HUES48 (cell line): ENCODE measurements at regions not wholly inside any gene's neighbourhood (a gene's known extent, or its start where the extent isn't known, plus 50 kb on each side); places are given as distances from the start of the nearest gene placed in this dataset.

Experiments used
- H3K27ac ChIP-seq: one replicate; pipeline ENCODE4 v1.7.0; 2013; ENCODE audit warnings: low read depth, low read length, inconsistent platforms
- H3K27me3 ChIP-seq: 2 replicates; pipeline ENCODE4 v1.6.1; 2013; ENCODE audit warnings: mild to moderate bottlenecking, low read length; ENCODE audit not compliant: control insufficient read depth, insufficient read depth
- H3K36me3 ChIP-seq: 2 replicates; pipeline ENCODE4 v1.6.1; 2013; ENCODE audit warnings: low read length; ENCODE audit not compliant: control insufficient read depth, insufficient read depth
- H3K4me1 ChIP-seq: 2 replicates; pipeline ENCODE4 v1.6.1; 2013; ENCODE audit warnings: mild to moderate bottlenecking, low read length; ENCODE audit not compliant: control insufficient read depth, insufficient read depth
- H3K4me3 ChIP-seq: 2 replicates; pipeline ENCODE4 v1.5.1; 2013; ENCODE audit warnings: mild to moderate bottlenecking, low read depth, low read length
- H3K9ac ChIP-seq: 2 replicates; pipeline ENCODE4 v1.6.1; 2013; ENCODE audit warnings: mild to moderate bottlenecking, low read depth, low read length, moderate library complexity
- H3K9me3 ChIP-seq: 2 replicates; pipeline ENCODE4 v1.6.1; 2013; ENCODE audit warnings: low read length; ENCODE audit not compliant: control insufficient read depth, insufficient read depth

- H3K36me3 ChIP-seq, result no peaks in the 10 kb centered on the region
- no peaks in the 10 kb centered on the region for H3K9me3 ChIP-seq
- no peaks in the 10 kb centered on the region for H3K27me3 ChIP-seq
- H3K4me3 ChIP-seq, result no peak overlapping the region
- H3K4me1 ChIP-seq, result no peaks in the 10 kb centered on the region
- no peak overlapping the region for H3K9ac ChIP-seq
- H3K27ac ChIP-seq, result no peak overlapping the region
Observed at GRCh38 chr10:32120147-32120546, 63.9 kb upstream of the KIF5B start.

- Histone ChIP-seq H3K4me1 (no peaks in the 10 kb centered on the region), H3K4me3 (no peak overlapping the region), H3K27ac (no peak overlapping the region), H3K36me3 (no peaks in the 10 kb centered on the region), H3K27me3 (no peaks in the 10 kb centered on the region), H3K9me3 (no peaks in the 10 kb centered on the region), H3K9ac (no peak overlapping the region)
Observed at GRCh38 chr10:32114508-32114907, 58.3 kb upstream of the KIF5B start.

GRCh38 chr10:32112055-32112454, 55.8 kb upstream of the KIF5B start:
- Histone ChIP-seq H3K4me1 (no peaks in the 10 kb centered on the region), H3K27ac (no peak overlapping the region)

GRCh38 chr10:32111585-32111984, 55.4 kb upstream of the KIF5B start:
- Histone ChIP-seq H3K36me3 (no peaks in the 10 kb centered on the region), H3K4me3 (no peak overlapping the region), H3K9me3 (no peaks in the 10 kb centered on the region), H3K27ac (no peak overlapping the region), H3K9ac (no peak overlapping the region), H3K27me3 (no peaks in the 10 kb centered on the region), H3K4me1 (no peaks in the 10 kb centered on the region)

More at GRCh38 chr10:32112055-32112454, 55.8 kb upstream of the KIF5B start:
- Histone ChIP-seq H3K36me3 (no peaks in the 10 kb centered on the region), H3K4me3 (no peak overlapping the region), H3K9me3 (no peaks in the 10 kb centered on the region), H3K9ac (no peak overlapping the region), H3K27me3 (no peaks in the 10 kb centered on the region)

GRCh38 chr10:32110790-32111189, 54.6 kb upstream of the KIF5B start:
- Histone ChIP-seq H3K9ac (no peak overlapping the region), H3K36me3 (no peaks in the 10 kb centered on the region), H3K4me3 (no peak overlapping the region), H3K4me1 (no peaks in the 10 kb centered on the region), H3K9me3 (no peaks in the 10 kb centered on the region), H3K27me3 (no peaks in the 10 kb centered on the region), H3K27ac (no peak overlapping the region)

GRCh38 chr10:32109603-32110002, 53.4 kb upstream of the KIF5B start:
- Histone ChIP-seq H3K27ac (no peak overlapping the region), H3K9me3 (no peaks in the 10 kb centered on the region)

More at GRCh38 chr10:32109603-32110002, 53.4 kb upstream of the KIF5B start:
- H3K9ac ChIP-seq, result no peak overlapping the region
- H3K36me3 ChIP-seq, result no peaks in the 10 kb centered on the region
- H3K4me1 ChIP-seq, result no peaks in the 10 kb centered on the region
- no peaks in the 10 kb centered on the region for H3K27me3 ChIP-seq
- H3K4me3 ChIP-seq, result no peak overlapping the region
